T-helper 1 cell treated with Interleukin-12 subunit alpha and Interleukin-12 subunit beta and Interleukin-4 antibody, amounts not matched to agents 30 μg/mL and 1 μg/mL, for 36 hours (primary cell): ENCODE measurements at regions not wholly inside any gene's neighbourhood (a gene's known extent, or its start where the extent isn't known, plus 50 kb on each side); places are given as distances from the start of the nearest gene placed in this dataset.

Experiments
- H3K27ac Mint-ChIP-seq: one replicate; pipeline ENCODE4 v1.8.0; 2021; ENCODE audit warnings: mild to moderate bottlenecking, mixed read lengths
- H3K27me3 Mint-ChIP-seq: one replicate; pipeline ENCODE4 v1.8.0; 2021; ENCODE audit warnings: low read depth, mixed read lengths
- H3K36me3 Mint-ChIP-seq: one replicate; pipeline ENCODE4 v1.8.0; 2021; ENCODE audit warnings: low read depth, mixed read lengths
- H3K4me1 Mint-ChIP-seq: one replicate; pipeline ENCODE4 v1.8.0; 2021; ENCODE audit warnings: low read depth, mixed read lengths
- H3K4me3 Mint-ChIP-seq: one replicate; pipeline ENCODE4 v1.8.0; 2021; ENCODE audit warnings: mild to moderate bottlenecking, moderate library complexity, mixed read lengths
- H3K9me3 Mint-ChIP-seq: one replicate; pipeline ENCODE4 v1.8.0; 2021; ENCODE audit warnings: mixed read lengths

DNA sequence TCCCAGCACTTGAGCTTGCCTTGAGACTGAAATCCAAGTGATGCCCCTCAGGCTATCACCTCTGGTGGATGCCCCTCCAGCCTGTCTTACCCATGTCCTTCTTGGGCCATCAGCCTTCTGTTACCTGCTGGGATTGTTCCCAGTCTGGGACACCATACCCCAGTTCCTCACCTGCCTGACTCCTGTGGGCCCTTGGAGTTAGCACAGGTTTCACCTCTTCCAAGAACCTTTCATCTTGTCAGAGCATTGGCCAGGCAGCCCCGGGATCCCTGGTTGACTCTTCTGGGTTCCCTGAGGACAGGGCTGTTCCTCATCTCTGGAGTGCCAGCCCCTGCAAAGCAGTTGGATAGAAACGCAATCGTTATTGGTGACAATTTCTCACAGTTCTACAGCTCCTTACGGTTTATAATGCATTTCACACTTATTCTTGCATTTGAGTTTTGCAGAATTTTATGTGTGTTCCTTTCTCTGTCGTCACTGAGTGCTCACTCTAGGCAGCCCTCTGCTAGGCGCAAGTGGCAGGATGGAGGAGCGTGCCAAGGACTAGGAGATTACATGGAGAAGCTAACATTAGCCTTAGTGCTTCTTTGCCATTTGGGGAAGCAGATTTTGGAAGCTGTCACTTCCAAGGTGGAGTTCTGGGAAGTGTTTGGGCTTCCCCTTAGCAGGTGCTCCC lies 139.7 kb downstream of the DDX1 start:
- no peaks in the 10 kb centered on the region for H3K9me3 Mint-ChIP-seq
- no peak overlapping the region for H3K27ac Mint-ChIP-seq
- H3K36me3 Mint-ChIP-seq, result no peaks in the 10 kb centered on the region
- no peak overlapping the region for H3K4me3 Mint-ChIP-seq
- peaks cover 3% of the 10 kb centered on the region for H3K27me3 Mint-ChIP-seq
- H3K4me1 Mint-ChIP-seq, result no peaks in the 10 kb centered on the region

DNA sequence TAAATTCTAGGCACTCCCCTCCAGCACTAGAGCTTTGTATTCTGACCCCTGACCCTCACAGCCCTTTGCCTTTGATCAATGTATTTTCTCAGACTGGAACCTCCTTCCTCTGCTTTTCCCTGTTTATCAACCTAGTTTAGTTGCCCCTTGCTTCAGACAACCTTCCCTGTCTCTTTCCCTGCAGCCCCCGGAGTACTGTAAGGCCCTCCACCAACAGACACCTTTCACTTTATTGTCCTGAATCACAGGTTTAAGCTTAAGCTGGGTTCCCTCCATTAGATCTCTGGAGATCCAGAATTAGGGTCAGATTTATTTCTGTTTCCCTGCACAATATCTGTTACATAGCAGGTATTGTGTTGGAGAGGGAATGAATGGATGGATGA lies 140.2 kb downstream of the DDX1 start:
- peaks cover 3% of the 10 kb centered on the region for H3K27me3 Mint-ChIP-seq
- H3K27ac Mint-ChIP-seq, result no peak overlapping the region
- H3K4me1 Mint-ChIP-seq, result no peaks in the 10 kb centered on the region
- no peak overlapping the region for H3K4me3 Mint-ChIP-seq
- no peaks in the 10 kb centered on the region for H3K9me3 Mint-ChIP-seq
- no peaks in the 10 kb centered on the region for H3K36me3 Mint-ChIP-seq

DNA sequence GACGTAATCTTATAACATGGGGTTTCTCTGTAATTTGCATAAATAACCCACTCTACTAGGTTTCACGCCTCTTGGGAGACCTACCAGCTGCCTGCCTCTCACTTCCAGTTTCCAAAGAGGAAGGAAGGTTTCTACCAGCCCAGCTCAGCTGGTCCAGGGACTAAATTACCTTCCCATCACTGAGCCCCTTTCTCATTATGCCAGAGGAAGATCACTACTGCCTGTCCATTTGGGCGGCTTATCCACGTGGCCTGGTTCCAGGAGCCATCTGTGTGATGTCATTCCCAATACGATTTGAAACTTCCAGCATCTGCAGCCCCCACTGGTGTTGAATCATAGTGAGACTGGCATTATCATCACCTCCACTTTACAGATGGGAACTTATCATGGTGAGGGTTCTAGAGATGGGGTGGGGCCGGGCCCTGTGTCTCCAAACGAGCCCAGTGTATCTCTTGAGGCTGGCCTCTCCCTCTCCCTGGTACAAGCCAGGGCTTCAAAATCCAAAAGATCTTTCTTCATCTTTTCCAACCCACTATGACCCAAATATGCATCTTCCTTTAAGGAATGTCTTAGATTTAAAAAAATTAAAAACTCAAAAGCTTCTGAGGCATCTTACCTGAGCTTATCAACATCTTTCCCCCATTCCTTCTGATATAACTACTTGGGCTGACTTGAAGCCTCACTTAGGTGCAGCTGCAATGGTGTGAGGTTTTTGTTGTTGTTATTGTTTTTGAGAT lies 140.8 kb downstream of the DDX1 start:
- no peaks in the 10 kb centered on the region for H3K9me3 Mint-ChIP-seq
- no peaks in the 10 kb centered on the region for H3K36me3 Mint-ChIP-seq
- peaks cover 3% of the 10 kb centered on the region for H3K27me3 Mint-ChIP-seq
- no peak overlapping the region for H3K4me3 Mint-ChIP-seq
- H3K4me1 Mint-ChIP-seq, result no peaks in the 10 kb centered on the region
- H3K27ac Mint-ChIP-seq, result no peak overlapping the region

DNA sequence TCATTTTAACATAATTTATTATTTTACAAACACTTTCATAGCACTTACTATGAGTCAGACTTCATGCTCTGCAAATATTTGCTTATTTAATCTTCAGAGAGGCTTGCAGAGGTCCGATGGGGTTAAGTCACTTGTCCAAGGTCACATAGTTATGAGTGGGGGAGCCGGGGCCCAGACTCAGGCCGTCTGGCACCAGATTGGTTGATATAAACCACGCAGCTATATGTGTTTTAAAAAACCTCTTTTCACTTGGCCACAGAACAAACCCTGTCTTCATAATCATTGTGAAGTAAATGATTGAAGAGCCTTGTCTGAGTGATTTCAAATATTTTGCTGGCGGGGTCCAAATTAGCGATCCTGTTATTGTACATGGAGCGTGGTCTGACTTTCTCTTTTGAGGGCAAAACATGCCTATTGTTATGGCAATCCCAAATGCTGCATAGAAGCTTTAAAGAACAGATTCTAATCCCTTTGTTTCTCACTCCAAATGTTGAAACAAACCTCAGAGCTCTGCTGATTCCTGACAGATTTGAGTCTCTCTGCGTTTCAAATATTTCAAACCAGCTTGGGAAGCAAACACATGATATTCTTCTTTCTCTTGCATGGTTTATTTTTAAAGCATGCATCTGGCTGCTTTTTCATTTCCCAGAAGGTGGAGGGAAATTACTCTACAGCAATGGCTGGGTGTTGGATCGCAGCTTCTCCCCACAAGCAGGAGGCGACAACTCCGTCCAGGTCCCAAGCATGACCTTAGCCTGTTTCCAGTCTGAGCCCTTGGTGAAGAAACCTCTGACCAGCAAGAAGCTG lies 142.4 kb downstream of the DDX1 start:
- Mint-ChIP-seq H3K4me1 (no peaks in the 10 kb centered on the region), H3K27ac (no peak overlapping the region), H3K9me3 (no peaks in the 10 kb centered on the region), H3K27me3 (peaks cover 3% of the 10 kb centered on the region), H3K4me3 (no peak overlapping the region), H3K36me3 (no peaks in the 10 kb centered on the region)

DNA sequence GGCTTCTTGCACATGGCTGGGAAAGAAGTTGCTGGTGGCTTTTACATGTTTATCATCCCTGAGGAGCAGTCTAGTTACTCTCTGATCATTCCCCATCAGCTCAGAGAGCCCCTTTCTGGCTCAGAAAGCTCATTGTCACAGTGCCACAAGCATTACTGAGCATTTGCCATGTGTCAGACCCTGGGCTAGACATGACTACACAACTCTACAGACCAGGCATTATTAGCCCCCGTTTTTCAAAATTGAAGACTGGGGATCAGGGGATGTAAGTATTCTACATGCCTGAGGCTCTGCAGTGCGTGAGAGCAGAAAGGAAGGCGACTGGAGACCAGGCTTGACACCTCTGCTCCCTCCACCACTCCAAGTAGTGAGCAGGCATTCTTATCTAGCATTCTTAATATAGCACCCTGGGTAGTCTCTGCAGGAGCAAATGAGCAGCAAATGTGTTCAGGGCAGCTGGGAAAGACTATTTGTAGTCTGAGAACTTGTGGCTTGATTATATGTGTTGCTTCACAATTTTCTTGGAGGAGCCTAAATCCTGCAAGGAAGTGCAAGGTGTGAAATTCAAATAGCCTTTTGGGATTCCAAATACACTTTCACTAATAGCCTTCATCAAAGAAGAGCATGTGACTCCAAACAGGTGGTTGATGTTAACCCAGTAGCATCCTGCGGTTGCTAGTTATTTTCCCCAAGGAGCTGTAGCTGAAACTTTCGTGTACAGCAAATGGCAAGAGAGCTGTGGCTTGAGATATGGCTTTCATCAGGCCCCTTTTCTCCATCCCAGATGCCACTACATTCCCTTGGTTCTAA lies 143.2 kb downstream of the DDX1 start:
- peaks cover 3% of the 10 kb centered on the region for H3K27me3 Mint-ChIP-seq
- H3K4me3 Mint-ChIP-seq, result no peak overlapping the region
- no peak overlapping the region for H3K27ac Mint-ChIP-seq
- H3K36me3 Mint-ChIP-seq, result no peaks in the 10 kb centered on the region
- no peaks in the 10 kb centered on the region for H3K4me1 Mint-ChIP-seq
- no peaks in the 10 kb centered on the region for H3K9me3 Mint-ChIP-seq

DNA sequence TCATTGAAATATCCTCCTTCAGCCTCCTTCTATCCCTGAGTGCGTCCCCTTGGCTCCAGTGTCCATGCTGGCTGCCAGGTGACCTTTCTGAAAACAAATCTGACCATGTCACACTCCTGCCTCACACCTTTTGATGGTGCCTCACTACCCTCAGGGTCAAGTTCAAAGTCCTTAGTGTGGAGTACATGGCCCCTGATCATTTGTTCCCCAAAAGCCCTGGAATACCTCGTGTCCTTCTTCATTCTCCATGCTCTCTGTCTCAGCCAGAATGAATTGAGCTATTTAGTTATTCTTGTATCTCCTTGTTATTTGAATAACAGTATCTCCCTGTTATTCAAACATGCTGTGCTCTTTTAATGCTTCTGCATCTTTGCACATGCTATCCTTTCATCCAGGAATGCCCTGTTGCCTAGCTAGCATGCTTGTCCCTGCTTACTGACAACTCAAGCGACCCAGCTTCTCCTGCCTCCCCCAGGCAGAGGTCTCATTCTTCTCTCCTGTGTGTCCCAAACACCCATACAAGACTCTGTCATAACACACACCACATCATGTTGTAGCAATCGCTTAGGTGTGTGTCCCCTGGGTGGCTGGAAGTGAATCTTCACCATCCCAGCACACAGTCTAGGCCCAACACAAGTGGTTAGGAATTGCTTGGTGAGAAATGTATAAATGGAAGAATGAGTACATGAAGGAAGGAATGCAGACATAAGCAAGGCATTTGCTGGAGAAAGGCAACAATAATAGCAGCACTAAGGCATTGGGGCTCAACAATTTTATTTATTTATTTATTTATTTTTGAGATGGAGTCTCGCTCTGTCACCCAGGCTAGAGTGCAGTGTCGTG lies 144.0 kb downstream of the DDX1 start:
- Mint-ChIP-seq H3K27ac (no peak overlapping the region), H3K36me3 (no peaks in the 10 kb centered on the region), H3K27me3 (peaks cover 3% of the 10 kb centered on the region), H3K4me3 (no peak overlapping the region), H3K4me1 (no peaks in the 10 kb centered on the region), H3K9me3 (no peaks in the 10 kb centered on the region)

DNA sequence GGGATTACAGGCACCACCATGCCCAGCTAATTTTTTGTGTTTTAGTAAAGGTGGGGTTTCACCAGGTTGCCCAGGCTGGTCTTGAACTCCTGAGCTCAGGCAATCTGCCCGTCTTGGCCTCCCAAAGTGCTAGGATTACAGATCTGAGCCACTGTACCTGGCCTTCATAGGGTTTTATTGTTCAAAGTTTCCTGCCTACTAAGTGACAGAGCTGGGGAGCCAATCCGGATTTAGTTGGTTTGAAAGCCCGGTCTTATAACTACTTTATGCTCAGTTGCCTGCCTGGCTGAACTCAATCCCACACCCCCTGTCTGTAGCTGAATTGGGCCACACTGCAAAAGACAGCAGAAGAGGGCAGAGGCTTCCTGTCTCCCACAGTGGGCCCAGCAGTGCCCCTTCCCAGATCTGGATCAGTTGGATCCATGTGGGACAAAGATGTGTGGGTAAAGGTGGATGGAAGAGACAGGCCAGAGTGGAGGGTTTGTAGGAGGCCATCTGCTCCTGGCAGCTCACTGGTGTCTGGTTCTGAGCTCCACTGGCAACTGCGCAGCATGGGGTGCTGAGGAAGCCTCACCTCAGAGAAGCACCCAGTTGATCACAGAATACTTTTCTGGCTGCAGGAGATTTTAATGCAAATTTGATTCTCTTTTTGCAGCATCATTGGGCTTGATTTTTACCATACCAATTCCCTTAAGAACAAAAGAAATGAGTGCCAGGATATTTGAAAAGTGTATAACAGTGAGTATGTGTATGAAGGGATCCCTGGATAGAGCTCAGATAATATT lies 144.9 kb downstream of the DDX1 start:
- peaks cover 4% of the 10 kb centered on the region for H3K27me3 Mint-ChIP-seq
- no peaks in the 10 kb centered on the region for H3K9me3 Mint-ChIP-seq
- no peak overlapping the region for H3K27ac Mint-ChIP-seq
- H3K4me3 Mint-ChIP-seq, result no peak overlapping the region
- H3K4me1 Mint-ChIP-seq, result no peaks in the 10 kb centered on the region
- H3K36me3 Mint-ChIP-seq, result no peaks in the 10 kb centered on the region

DNA sequence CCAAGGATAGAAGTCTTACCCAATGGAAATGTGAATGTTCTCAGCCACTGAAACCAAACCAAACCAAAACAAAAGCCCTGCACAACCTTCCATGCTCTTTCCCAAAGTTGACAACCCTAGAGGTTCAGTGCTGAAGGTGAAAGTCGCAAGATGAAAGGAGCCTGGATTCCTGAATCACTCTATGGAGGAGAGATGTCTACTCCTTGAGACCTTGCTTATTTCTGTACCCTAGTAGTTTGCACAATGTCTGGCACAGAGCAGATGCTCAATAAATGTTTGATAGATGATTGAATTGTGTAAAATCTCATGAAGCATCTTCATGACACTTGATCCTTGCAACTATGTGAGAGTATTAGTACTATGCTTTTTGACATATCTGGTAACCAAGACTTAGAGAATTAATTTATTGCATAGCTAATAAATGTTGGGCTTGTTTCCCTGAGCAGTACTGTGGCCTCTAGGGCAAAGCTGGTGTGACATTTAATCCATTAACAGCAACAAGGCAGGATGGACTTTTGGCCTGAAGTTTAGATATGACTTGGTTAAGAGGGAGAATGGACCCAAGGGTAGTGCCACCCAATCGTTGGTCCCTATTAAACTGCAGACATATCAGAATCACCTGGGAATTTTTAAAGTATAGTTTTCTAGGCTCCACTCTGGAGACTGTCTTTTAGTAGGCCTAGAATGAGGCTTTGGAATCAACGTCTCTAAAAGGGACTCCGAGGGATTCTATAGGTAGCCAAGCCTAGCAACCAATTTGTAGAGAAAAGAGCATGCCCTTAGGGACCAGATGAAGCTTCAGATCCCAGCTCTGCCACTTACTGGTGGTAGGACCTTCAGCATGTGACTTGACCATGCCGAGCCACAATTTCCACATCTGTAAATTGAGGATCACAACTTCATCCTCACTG lies 145.9 kb downstream of the DDX1 start:
- no peak overlapping the region for H3K4me3 Mint-ChIP-seq
- no peaks in the 10 kb centered on the region for H3K36me3 Mint-ChIP-seq
- H3K27me3 Mint-ChIP-seq, result peaks cover 10% of the 10 kb centered on the region
- H3K27ac Mint-ChIP-seq, result no peak overlapping the region
- no peaks in the 10 kb centered on the region for H3K9me3 Mint-ChIP-seq
- no peaks in the 10 kb centered on the region for H3K4me1 Mint-ChIP-seq

DNA sequence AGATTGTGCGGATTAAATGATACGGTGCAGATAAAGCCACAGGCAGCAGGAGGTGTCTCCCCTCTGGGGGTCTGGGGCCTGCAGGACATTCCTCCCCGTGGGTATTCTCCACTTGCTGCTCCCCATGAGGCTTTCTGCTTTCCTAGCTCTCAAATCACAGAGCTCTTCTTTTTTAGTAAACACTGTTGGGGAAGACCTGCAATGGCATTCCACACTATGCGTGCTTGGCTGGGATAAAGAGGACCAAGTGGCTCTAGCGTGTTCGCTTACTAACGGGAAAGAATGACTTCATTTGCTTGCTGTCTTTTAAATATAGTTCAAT lies 146.5 kb downstream of the DDX1 start:
- no peak overlapping the region for H3K27ac Mint-ChIP-seq
- H3K27me3 Mint-ChIP-seq, result peaks cover 11% of the 10 kb centered on the region
- H3K9me3 Mint-ChIP-seq, result no peaks in the 10 kb centered on the region

DNA sequence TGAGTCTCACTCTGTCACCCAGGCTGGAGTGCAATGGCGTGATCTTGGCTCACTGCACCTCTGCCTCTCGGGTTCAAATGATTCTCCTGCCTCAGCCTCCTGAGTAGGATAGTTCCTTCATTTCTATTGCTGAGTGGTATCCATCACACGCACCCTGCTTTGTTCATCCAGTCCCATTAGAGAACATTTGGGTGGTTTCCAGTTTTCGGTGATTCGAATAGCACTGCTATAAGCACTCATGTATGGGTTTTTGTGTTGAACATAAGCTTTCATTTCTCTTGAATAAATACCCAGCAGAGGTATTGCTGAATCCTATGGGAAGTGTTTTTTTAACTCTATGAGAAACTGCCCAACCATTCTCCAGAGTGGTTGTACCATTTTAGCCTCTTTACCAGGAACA lies 147.3 kb downstream of the DDX1 start:
- Mint-ChIP-seq H3K36me3 (no peaks in the 10 kb centered on the region), H3K4me3 (no peak overlapping the region), H3K9me3 (no peaks in the 10 kb centered on the region)

More for the DNA sequence above, 146.5 kb downstream of the DDX1 start:
- Mint-ChIP-seq H3K4me1 (no peaks in the 10 kb centered on the region), H3K36me3 (no peaks in the 10 kb centered on the region), H3K4me3 (no peak overlapping the region)

DNA sequence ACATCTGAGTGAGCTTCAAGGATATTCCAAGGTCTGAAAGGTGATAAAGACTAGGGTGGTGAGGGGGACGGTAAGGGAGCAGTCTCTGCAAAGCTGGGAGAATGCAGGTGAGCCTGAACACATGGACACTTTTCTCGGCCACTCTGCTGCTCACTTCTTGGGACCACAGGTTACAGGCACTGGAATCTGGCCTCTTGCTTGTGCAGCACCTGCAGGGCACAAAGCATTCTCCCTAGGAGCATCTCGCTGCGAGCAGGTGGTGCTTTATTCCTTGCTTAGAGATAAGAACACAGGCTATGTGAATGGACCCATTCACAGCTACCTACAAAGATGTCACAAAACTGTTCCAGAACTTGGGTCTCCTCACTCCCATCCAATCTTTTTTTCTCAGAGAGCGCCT lies 153.2 kb downstream of the DDX1 start:
- no peak overlapping the region for H3K27ac Mint-ChIP-seq
- H3K36me3 Mint-ChIP-seq, result no peaks in the 10 kb centered on the region
- H3K27me3 Mint-ChIP-seq, result peaks cover 20% of the 10 kb centered on the region

More for the DNA sequence above, 147.3 kb downstream of the DDX1 start:
- Mint-ChIP-seq H3K27ac (no peak overlapping the region), H3K27me3 (peaks cover 16% of the 10 kb centered on the region), H3K4me1 (no peaks in the 10 kb centered on the region)

DNA sequence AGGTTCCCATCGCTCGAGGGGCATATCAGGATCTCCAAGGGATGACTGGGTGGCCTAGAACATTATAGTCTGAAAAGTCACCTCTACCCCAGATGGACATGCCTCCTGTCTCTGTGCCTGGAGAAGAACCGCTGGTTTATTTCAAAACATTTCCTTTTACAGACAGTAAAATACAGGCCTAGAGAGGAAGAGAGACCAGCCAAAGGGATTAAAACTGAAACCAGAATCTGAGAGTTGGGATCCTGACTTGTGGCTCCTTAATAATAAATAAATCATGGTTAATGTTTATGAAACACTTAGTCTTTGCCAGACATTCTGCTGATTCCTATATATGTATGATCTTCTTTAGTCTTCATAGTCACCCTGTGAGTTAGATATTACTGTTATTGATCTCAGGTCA lies 153.7 kb downstream of the DDX1 start:
- no peak overlapping the region for H3K4me3 Mint-ChIP-seq
- H3K4me1 Mint-ChIP-seq, result no peaks in the 10 kb centered on the region
- H3K27me3 Mint-ChIP-seq, result peaks cover 20% of the 10 kb centered on the region
- no peaks in the 10 kb centered on the region for H3K36me3 Mint-ChIP-seq
- H3K27ac Mint-ChIP-seq, result no peak overlapping the region
- no peaks in the 10 kb centered on the region for H3K9me3 Mint-ChIP-seq

More for the DNA sequence above, 153.2 kb downstream of the DDX1 start:
- no peaks in the 10 kb centered on the region for H3K9me3 Mint-ChIP-seq
- no peaks in the 10 kb centered on the region for H3K4me1 Mint-ChIP-seq
- no peak overlapping the region for H3K4me3 Mint-ChIP-seq
